Mucosa of descending colon (tissue), 3 donors: ENCODE measurements at regions not wholly inside any gene's neighbourhood (a gene's known extent, or its start where the extent isn't known, plus 50 kb on each side); places are given as distances from the start of the nearest gene placed in this dataset.
A peak's percentile ranks its signal among the peaks of the same experiment; 100 is the strongest.

Source experiments
- ATAC-seq: fragments of 200-7000 bp; cut with Tn5 transposase; one replicate; pipeline ENCODE4 v1.9.1; 2020; ENCODE audit warnings: mild to moderate bottlenecking, moderate library complexity
- DNase-seq, 3 donors: peaks; one replicate each; pipeline ENCODE4 v3.0.0-alpha.2; 2020
- H3K36me3 ChIP-seq: fragments of 200-600 bp; one replicate; pipeline ENCODE4 v1.8.0; 2021; ENCODE audit warnings: low read depth, mild to moderate bottlenecking
- H3K4me1 ChIP-seq: fragments of 200-600 bp; one replicate; pipeline ENCODE4 v1.8.0; 2021; ENCODE audit warnings: low read depth, mild to moderate bottlenecking
- H3K4me3 ChIP-seq: fragments of 200-600 bp; one replicate; pipeline ENCODE4 v1.8.0; 2021; ENCODE audit warnings: mild to moderate bottlenecking
- H3K9me3 ChIP-seq: fragments of 200-600 bp; one replicate; pipeline ENCODE4 v1.8.0; 2021; ENCODE audit warnings: mild to moderate bottlenecking
- CTCF ChIP-seq: fragments of 200-600 bp; IDR thresholded peaks from one replicate; pipeline ENCODE4 v1.8.0; 2022; ENCODE audit warnings: antibody characterized with exemption, mild to moderate bottlenecking
- intact Hi-C, 2 donors: fragments of 100-400 bp; cut with DNase I in 1 of 2; cut with micrococcal nuclease in 1 of 2; formaldehyde crosslinking; loops; one replicate each; pipeline versions ENCODE4 v1.11.0 to v1.11.1; 2022; cut with DNase I, micrococcal nuclease
- donor health status: DM: no; HTN: no; CAD: no; lungs with moderate emphysema.
- donor health status: DM: no; HTN: no; CAD: no.
- donor health status: DM: no; HTN: yes; CAD: no.

GRCh38 chr2:38474021-38474456 lies 97.0 kb upstream of the ATL2 start:
- no peak for TF ChIP-seq CTCF
- Histone ChIP-seq H3K4me3 (no peak overlapping the region), H3K4me1 (no peaks in the 10 kb centered on the region), H3K36me3 (no peaks in the 10 kb centered on the region), H3K9me3 (no peaks in the 10 kb centered on the region)
- no peak for ATAC-seq
- no peak for DNase-seq
- intact Hi-C loops, result no loop called here

- Histone ChIP-seq H3K4me3 (no peak overlapping the region), H3K9me3 (no peaks in the 10 kb centered on the region), H3K36me3 (no peaks in the 10 kb centered on the region), H3K4me1 (no peaks in the 10 kb centered on the region)
- no peak for TF ChIP-seq CTCF
- no peak for ATAC-seq
- DNase-seq, result no peak
- intact Hi-C loops, result no loop called here
Observed at GRCh38 chr2:38473333-38474005, 96.4 kb upstream of the ATL2 start.

GRCh38 chr2:38470115-38470514 lies 93.0 kb upstream of the ATL2 start:
- no peak for TF ChIP-seq CTCF
- DNase-seq, result no peak
- H3K36me3 ChIP-seq, result no peaks in the 10 kb centered on the region
- no peak overlapping the region for H3K4me3 ChIP-seq
- intact Hi-C loops, result no loop called here
- no peaks in the 10 kb centered on the region for H3K4me1 ChIP-seq
- H3K9me3 ChIP-seq, result no peaks in the 10 kb centered on the region
- ATAC-seq, result no peak

- Histone ChIP-seq H3K4me3 (no peak overlapping the region), H3K9me3 (no peaks in the 10 kb centered on the region), H3K4me1 (no peaks in the 10 kb centered on the region), H3K36me3 (no peaks in the 10 kb centered on the region)
- TF ChIP-seq CTCF, result no peak
- DNase-seq (no peak), ATAC-seq (peak; percentile 38)
- intact Hi-C loops, result no loop called here
Observed at GRCh38 chr2:38467768-38468455, 90.8 kb upstream of the ATL2 start.

GRCh38 chr2:38466876-38467767 lies 90.0 kb upstream of the ATL2 start:
- Histone ChIP-seq H3K9me3 (no peaks in the 10 kb centered on the region), H3K4me1 (no peaks in the 10 kb centered on the region), H3K36me3 (no peaks in the 10 kb centered on the region), H3K4me3 (no peak overlapping the region)
- DNase-seq (no peak), ATAC-seq (no peak)
- intact Hi-C loops, result no loop called here
- TF ChIP-seq CTCF, result no peak
